Neural progenitor cell (in vitro differentiated cells): ENCODE measurements at regions not wholly inside any gene's neighbourhood (a gene's known extent, or its start where the extent isn't known, plus 50 kb on each side); places are given as distances from the start of the nearest gene placed in this dataset.

Experiments used
- CTCF ChIP-seq: fragments of 200-600 bp; sonication (generic); IDR thresholded peaks from 2 replicates; pipeline ENCODE4 v1.5.1; 2017; ENCODE audit warnings: antibody characterized with exemption, mild to moderate bottlenecking
- EZH2phosphoT487 ChIP-seq: fragments of 200-600 bp; sonication (generic); IDR thresholded peaks from 2 replicates; pipeline ENCODE4 v1.6.1; 2017; ENCODE audit warnings: antibody characterized with exemption

- no peak for TF ChIP-seq EZH2phosphoT487
- TF ChIP-seq CTCF, result no peak
These were observed 267.8 kb downstream of the BCOR start for GRCh38 chrX:39829965-39830364.
